HUES64 (cell line): ENCODE measurements at regions not wholly inside any gene's neighbourhood (a gene's known extent, or its start where the extent isn't known, plus 50 kb on each side); places are given as distances from the start of the nearest gene placed in this dataset.
"Not testable (repeated sequence)": the region's sequence is repeated elsewhere in the genome, so short reads cannot be mapped to it uniquely, and the experiment has no call there.

Source experiments
- H3K27ac ChIP-seq: 2 replicates; pipeline ENCODE4 v1.7.0; 2013; ENCODE audit warnings: low read depth, low read length, inconsistent platforms
- H3K27me3 ChIP-seq: 2 replicates; pipeline ENCODE4 v1.6.1; 2013; ENCODE audit warnings: mild to moderate bottlenecking, low read length; ENCODE audit not compliant: insufficient read depth
- H3K36me3 ChIP-seq: 2 replicates; pipeline ENCODE4 v1.6.1; 2013; ENCODE audit warnings: mild to moderate bottlenecking, low read length; ENCODE audit not compliant: insufficient read depth
- H3K4me1 ChIP-seq: 2 replicates; pipeline ENCODE4 v1.6.1; 2013; ENCODE audit warnings: mild to moderate bottlenecking, low read length, moderate library complexity; ENCODE audit not compliant: insufficient read depth
- H3K4me3 ChIP-seq: 2 replicates; pipeline ENCODE4 v1.5.1; 2013; ENCODE audit warnings: mild to moderate bottlenecking, low read length, moderate library complexity
- H3K9ac ChIP-seq: 2 replicates; pipeline ENCODE4 v1.6.1; 2013; ENCODE audit warnings: mild to moderate bottlenecking, low read depth, low read length
- H3K9me3 ChIP-seq: 2 replicates; pipeline ENCODE4 v1.6.1; 2013; ENCODE audit warnings: low read depth, low read length; ENCODE audit not compliant: insufficient read depth
- WGBS: fragments of 150-250, 120-280 bp; methylation state at CpG from one replicate; pipeline ENCODE4 v1.1.7; 2013; ENCODE audit warnings: missing lambda C conversion rate; 5-methylcytosine and 5-hydroxymethylcytosine counted together

DNA sequence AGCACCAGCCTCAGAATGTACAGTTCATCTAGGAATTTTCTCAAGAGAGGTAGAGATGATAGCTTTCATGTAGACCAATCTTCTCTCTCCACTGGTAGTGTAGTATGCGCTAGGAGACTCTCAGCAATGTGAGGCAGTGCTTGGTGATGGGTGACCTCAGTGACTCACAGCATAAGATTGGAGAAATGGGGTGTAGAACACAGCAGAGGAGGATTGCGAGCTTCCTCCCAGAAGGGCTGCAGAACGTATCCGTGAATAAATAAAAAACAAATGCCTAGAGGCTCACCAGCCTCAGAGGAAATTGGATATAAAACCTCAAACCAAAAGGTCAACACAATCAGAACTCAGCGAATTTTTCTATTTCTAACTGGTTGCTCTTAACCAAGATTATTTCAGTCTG lies 182.9 kb upstream of the RXFP2 start:
- Histone ChIP-seq H3K27ac (no peak overlapping the region), H3K4me3 (no peak overlapping the region), H3K9ac (no peak overlapping the region), H3K4me1 (0 out of 2 replicates have a peak, but pooled peaks cover 4% of the 10 kb centered on the region), H3K27me3 (no peaks in the 10 kb centered on the region), H3K9me3 (no peaks in the 10 kb centered on the region), H3K36me3 (no peaks in the 10 kb centered on the region)
- WGBS: 90% methylated on average over 5 of the region's 5 CpGs

DNA sequence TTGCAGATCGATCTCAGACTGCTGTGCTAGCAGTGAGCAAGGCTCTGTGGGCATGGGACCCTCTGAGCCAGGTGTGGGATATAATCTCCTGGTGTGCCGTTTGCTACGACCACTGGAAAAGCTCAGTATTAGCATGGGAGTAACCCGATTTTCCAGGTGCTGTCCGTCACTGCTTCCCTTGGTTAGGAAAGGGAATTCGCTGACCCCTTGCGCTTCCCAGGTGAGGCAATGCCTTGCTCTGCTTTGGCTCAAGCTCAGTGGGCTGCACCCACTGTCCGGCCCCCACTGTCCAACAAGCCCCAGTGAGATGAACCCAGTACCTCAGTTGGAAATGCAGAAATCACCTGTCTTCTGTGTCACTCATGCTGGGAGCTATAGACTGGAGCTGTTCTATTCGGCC lies 155.1 kb upstream of the RXFP2 start:
- 93% methylated on average over 9 of the region's 9 CpGs for WGBS
- H3K9me3 ChIP-seq: peaks cover 12% of the 10 kb centered on the region

DNA sequence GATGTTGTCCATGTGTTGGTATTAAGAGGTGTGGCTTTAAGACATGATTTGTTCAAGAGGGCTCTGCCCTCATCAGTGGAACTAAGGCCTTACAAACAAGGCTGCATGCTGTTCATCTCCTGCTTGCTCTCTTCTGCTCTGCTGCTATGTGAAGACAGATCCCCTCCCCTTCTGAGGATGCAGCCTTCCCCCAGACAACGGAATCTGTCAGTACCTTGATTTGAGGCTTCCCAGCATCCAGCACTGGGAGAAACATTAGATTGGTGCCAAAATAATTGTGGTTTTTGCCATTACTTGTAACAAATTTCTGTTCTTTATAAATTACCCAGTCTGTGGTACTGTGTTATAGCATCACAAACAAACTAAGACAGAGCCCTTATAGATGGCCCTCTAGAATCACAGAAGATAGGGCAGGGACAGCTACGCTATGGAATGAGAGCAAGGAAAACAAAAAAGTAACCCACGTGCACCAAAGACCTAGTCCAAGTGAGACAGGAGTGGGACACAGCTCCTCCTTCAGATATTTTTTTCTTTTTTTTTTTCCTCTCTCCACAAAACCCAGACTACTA lies 151.5 kb upstream of the RXFP2 start:
- Histone ChIP-seq H3K27me3 (no peaks in the 10 kb centered on the region), H3K27ac (no peak overlapping the region), H3K9ac (no peak overlapping the region), H3K4me1 (peaks cover 6% of the 10 kb centered on the region), H3K36me3 (no peaks in the 10 kb centered on the region), H3K4me3 (no peak overlapping the region), H3K9me3 (peaks cover 12% of the 10 kb centered on the region)
- WGBS: 91% methylated on average over 3 of the region's 3 CpGs

More for the DNA sequence above, 155.1 kb upstream of the RXFP2 start:
- not testable (repeated sequence) for H3K27me3 ChIP-seq, H3K4me1 ChIP-seq, H3K9ac ChIP-seq, H3K36me3 ChIP-seq, H3K4me3 ChIP-seq, H3K27ac ChIP-seq

DNA sequence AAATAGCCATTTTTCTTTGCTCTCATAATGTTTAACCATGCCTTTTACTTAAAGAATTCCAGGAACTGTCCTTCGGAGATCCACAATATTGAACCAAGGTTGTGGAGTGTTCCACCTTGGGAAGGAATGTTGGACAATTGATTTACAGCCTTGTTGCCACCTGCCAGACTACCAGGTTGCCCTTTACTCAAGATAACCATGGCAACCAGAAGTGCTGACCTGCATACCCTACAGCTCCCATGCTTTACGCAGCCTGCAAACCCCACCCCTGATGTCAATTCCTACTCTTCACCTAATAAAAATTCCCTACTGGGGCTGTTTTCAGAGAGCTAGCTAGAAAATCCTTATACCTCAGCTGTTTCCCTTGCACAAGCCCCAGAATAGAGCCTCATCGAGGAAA lies 151.0 kb upstream of the RXFP2 start:
- Histone ChIP-seq H3K27me3 (no peaks in the 10 kb centered on the region), H3K9ac (no peak overlapping the region), H3K4me3 (no peak overlapping the region), H3K36me3 (no peaks in the 10 kb centered on the region), H3K9me3 (peaks cover 12% of the 10 kb centered on the region), H3K27ac (no peak overlapping the region), H3K4me1 (peaks cover 6% of the 10 kb centered on the region)
- WGBS: 94% methylated on average over 3 of the region's 3 CpGs

DNA sequence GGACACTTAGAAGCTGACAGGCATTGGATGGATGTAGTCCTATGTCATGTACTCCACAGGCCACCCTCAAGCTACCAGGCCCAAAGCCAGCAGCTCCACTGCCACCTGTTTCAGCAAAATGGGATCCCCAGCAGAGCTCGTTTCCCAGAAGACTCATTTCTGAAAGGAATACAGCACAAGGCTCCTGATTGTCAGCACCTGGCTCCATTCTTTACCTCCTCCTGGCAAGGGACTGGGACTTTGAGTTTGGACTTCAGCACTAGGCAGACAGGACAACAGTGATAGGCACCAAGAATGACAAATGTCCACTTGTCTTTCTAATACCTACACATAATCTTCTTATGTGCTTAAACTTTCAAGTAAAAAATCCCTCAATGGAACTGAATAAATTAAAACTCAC lies 150.4 kb upstream of the RXFP2 start:
- peaks cover 6% of the 10 kb centered on the region for H3K4me1 ChIP-seq
- no peak overlapping the region for H3K9ac ChIP-seq
- no peaks in the 10 kb centered on the region for H3K27me3 ChIP-seq
- H3K9me3 ChIP-seq: peaks cover 12% of the 10 kb centered on the region
- no peaks in the 10 kb centered on the region for H3K36me3 ChIP-seq
- no peak overlapping the region for H3K4me3 ChIP-seq
- H3K27ac ChIP-seq: no peak overlapping the region
- WGBS: 87% methylated on average over 1 of the region's 1 CpG

DNA sequence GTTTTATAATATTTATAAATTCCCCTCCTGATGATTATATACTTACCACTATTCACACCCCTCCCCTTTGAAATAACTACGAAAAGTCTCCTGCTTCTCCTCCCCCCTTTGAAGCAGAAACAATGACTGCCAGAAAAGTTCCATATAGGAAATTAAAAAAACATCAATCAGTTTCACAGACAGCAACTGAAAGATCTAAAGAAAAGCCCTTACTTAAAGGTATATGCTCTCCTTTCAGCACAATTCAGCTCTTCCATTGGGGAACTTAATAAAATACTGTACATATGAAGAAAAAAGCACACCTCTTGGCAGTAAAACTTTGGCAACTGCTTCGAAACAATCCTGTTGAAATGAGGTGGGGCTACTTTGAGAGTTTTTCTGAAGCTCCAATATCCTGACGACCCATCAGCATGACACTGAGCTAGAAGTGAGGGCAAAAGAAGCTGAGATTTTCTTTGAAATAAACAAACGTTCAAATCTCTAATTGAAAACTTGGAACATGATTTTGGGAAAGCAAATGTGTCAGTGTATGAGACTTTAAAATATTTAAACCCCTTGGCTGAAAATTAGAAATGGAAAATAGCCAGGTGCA lies 147.6 kb upstream of the RXFP2 start:
- no peak overlapping the region for H3K4me3 ChIP-seq
- no peaks in the 10 kb centered on the region for H3K9me3 ChIP-seq
- no peaks in the 10 kb centered on the region for H3K27me3 ChIP-seq
- H3K36me3 ChIP-seq: no peaks in the 10 kb centered on the region
- H3K4me1 ChIP-seq: peaks cover 6% of the 10 kb centered on the region
- H3K27ac ChIP-seq: no peak overlapping the region
- 65% methylated on average over 4 of the region's 4 CpGs for WGBS
- no peak overlapping the region for H3K9ac ChIP-seq

DNA sequence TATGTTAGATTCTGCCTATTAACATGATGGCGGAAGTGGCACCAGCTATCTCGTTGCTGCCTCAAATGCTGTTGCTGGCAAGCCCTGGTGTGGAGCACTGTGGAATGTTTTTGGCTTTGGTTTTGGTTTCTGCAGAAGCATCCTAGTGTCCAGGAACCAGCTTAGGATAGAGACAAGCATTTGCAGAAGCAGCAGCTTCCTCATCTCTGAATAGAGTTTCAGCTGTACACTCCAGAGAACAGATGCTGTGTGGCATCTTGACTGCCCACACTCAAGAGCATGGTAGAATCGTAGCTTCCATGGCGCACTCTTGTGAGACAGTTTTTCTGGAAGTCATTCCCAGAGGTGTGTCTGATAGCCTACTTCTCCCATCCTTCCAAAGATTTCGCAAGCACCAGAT lies 145.3 kb upstream of the RXFP2 start:
- no peak overlapping the region for H3K4me3 ChIP-seq
- H3K27ac ChIP-seq: no peak overlapping the region
- no peaks in the 10 kb centered on the region for H3K9me3 ChIP-seq
- H3K36me3 ChIP-seq: no peaks in the 10 kb centered on the region
- H3K27me3 ChIP-seq: no peaks in the 10 kb centered on the region
- H3K4me1 ChIP-seq: peaks cover 6% of the 10 kb centered on the region
- no peak overlapping the region for H3K9ac ChIP-seq
- WGBS: 93% methylated on average over 5 of the region's 5 CpGs

DNA sequence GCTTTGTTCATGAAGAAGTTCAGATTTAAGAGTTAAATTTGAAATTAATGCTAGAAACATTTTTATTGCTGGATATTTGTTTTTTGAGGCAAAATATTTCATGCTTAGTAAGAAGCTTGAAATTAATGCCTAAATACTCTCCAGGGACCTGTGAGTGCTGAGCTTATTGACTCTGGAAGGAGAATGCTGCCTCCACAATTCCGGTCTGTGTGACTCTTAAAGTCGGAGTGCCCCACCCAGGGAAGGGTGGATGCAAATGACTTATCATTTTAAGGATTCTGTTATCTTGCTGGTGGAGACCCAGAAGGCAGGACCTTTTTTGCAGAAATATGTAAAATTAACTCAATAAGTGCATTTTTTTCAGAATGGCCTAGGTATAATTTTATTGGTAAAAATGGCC lies 143.8 kb upstream of the RXFP2 start:
- peaks cover 6% of the 10 kb centered on the region for H3K4me1 ChIP-seq
- no peaks in the 10 kb centered on the region for H3K27me3 ChIP-seq
- no peak overlapping the region for H3K27ac ChIP-seq
- H3K9me3 ChIP-seq: no peaks in the 10 kb centered on the region
- H3K9ac ChIP-seq: no peak overlapping the region
- 88% methylated on average over 2 of the region's 2 CpGs for WGBS
- no peaks in the 10 kb centered on the region for H3K36me3 ChIP-seq
- no peak overlapping the region for H3K4me3 ChIP-seq

DNA sequence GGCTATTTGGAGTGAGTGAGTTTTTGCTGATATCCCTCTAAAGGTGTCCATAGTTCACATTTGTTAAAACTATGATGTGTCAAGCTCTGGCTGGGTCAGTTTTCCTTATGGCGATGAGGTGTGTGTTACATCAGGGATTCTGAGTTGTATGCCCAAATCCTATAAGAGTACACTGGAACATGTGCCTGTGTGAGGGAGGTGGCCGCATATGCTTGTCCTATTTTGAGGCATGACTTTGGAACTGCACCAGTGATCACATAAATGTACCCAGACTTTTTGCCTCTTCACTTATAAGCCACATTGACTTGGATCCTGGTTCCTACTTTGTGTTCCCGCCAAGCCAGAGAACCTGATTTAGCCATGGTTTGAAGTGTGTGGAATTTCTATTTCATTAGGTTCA lies 140.3 kb upstream of the RXFP2 start:
- Histone ChIP-seq H3K9me3 (no peaks in the 10 kb centered on the region), H3K4me3 (no peak overlapping the region), H3K9ac (no peak overlapping the region), H3K27ac (no peak overlapping the region), H3K27me3 (no peaks in the 10 kb centered on the region), H3K36me3 (no peaks in the 10 kb centered on the region), H3K4me1 (no peaks in the 10 kb centered on the region)
- WGBS: 96% methylated on average over 3 of the region's 3 CpGs

DNA sequence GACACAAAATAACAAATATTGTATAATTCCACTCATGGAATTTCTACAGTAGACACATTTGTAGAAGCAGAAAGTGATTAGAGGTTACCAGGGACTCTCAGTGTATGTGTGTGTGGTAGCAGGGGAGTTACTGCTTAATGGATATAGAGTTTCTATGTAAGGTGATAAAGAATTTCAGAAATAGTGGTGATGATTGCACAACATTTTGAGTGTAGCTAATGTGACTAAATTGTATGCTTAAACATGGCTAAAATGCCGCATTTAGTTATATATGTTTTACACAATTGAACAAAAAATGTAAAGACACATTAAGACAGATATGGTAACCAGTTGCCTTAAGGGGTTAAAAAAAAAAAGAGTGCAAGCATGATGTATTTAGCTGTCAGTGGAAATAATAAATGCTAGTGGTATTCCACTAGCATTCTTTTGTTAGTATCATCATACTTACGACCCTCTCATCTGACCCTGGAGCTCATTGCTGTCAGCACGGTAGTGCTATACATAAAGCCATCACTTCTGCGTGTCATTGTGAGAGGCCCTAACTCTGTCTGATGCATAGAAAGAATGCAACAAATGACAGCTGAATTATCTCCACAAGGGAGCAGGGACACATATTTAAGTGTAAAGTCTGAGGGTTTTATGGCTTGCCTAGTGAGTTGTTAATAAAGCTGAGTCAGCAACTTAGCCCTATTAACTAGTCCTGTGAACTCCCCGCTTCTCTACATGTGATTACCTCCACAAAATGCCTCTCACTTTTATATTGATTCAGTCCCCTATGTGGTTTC lies 134.1 kb upstream of the RXFP2 start:
- Histone ChIP-seq H3K36me3 (no peaks in the 10 kb centered on the region), H3K4me1 (no peaks in the 10 kb centered on the region), H3K9me3 (no peaks in the 10 kb centered on the region), H3K27ac (no peak overlapping the region), H3K4me3 (no peak overlapping the region), H3K27me3 (no peaks in the 10 kb centered on the region), H3K9ac (no peak overlapping the region)
- WGBS: 69% methylated on average over 4 of the region's 5 CpGs

DNA sequence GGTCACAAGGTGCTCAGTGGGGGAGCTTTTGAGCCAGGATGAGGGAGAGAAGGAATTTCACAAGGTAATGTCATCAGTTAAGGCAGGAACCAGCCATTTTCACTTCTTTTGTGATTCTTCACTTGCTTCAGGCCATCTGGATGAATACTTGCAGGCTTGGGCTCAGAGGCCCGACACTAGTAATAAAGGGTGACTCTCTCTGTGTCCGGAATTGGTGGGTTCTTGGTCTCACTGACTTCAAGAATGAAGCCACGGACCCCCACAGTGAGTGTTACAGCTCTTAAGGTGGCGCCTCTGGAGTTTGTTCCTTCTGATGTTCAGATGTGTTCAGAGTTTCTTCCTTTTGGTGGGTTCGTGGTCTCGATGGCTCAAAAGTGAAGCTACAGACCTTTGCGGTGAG lies 131.8 kb upstream of the RXFP2 start:
- H3K27ac ChIP-seq: peak overlapping the region; percentile 35; the same call in 1 of the 2 replicates
- H3K9me3 ChIP-seq, H3K9ac ChIP-seq, H3K27me3 ChIP-seq, H3K4me3 ChIP-seq, H3K4me1 ChIP-seq, H3K36me3 ChIP-seq: not testable (repeated sequence)
- 71% methylated on average over 6 of the region's 7 CpGs for WGBS
